NB4 (cell line): ENCODE measurements at regions not wholly inside any gene's neighbourhood (a gene's known extent, or its start where the extent isn't known, plus 50 kb on each side); places are given as distances from the start of the nearest gene placed in this dataset.

Source experiments
- DNase-seq: peaks from one replicate; pipeline ENCODE4 v3.0.0; 2010; ENCODE audit warnings: low read depth
- H3K4me3 ChIP-seq: one replicate; pipeline ENCODE4 v1.5.1; 2011; ENCODE audit warnings: mild to moderate bottlenecking, low read depth, low read length, moderate library complexity
- CTCF ChIP-seq: IDR thresholded peaks from one replicate; pipeline ENCODE4 v1.5.1; 2012; ENCODE audit warnings: low read depth, low read length
- MAX ChIP-seq: IDR thresholded peaks from 2 replicates; pipeline ENCODE4 v1.6.1; 2011; ENCODE audit warnings: low read depth, low read length
- MYC ChIP-seq: IDR thresholded peaks from 2 replicates; pipeline ENCODE4 v1.6.1; 2011; ENCODE audit warnings: low read depth, low read length
- POLR2A ChIP-seq: IDR thresholded peaks from 2 replicates; pipeline ENCODE4 v1.6.1; 2011; ENCODE audit warnings: mild to moderate bottlenecking; ENCODE audit not compliant: insufficient read length; ENCODE audit errors: extremely low read depth

- no peak for DNase-seq
- no peak for TF ChIP-seq MYC
- no peak for TF ChIP-seq POLR2A
- TF ChIP-seq MAX: no peak
- no peak for TF ChIP-seq CTCF
- H3K4me3 ChIP-seq: no peak overlapping the region
Observed at GRCh38 chr6:103079867-103080266, 1686.4 kb downstream of the GRIK2 start.

DNA sequence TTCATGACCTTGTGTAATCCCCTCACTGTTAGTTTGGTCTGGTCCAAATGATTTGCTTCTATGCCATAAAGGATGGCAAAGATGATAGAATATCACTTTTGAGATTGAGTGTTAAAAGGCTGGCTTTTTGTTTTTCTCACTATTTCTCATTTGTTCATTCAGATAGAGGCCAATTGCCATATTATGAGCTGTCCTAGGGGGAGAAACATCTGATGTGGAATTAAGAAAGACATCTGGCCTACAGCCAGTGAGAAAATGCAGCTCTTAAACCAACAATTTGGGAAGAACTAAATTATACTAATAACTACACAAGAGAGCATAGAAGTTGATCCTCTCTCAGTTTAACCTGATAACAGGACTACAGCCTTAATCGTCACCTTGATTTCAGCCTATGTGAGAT, 1668.6 kb downstream of the GRIK2 start:
- TF ChIP-seq MAX (no peak), POLR2A (no peak), MYC (no peak), CTCF (no peak)
- H3K4me3 ChIP-seq: no peak overlapping the region
- DNase-seq: no peak

GRCh38 chr6:103047567-103047966, 1654.1 kb downstream of the GRIK2 start:
- TF ChIP-seq MAX (no peak), MYC (no peak), POLR2A (no peak), CTCF (no peak)
- no peak for DNase-seq
- H3K4me3 ChIP-seq: no peak overlapping the region

GRCh38 chr6:103042336-103042735, 1648.8 kb downstream of the GRIK2 start:
- H3K4me3 ChIP-seq: no peak overlapping the region
- DNase-seq: no peak
- no peak for TF ChIP-seq MAX
- TF ChIP-seq POLR2A: no peak
- no peak for TF ChIP-seq MYC

GRCh38 chr6:103036846-103037245, 1643.3 kb downstream of the GRIK2 start:
- DNase-seq: no peak
- no peak for TF ChIP-seq CTCF
- TF ChIP-seq MAX: no peak
- no peak for TF ChIP-seq POLR2A
- no peak overlapping the region for H3K4me3 ChIP-seq

- no peak overlapping the region for H3K4me3 ChIP-seq
- TF ChIP-seq MAX (no peak), CTCF (no peak), MYC (no peak), POLR2A (no peak)
- no peak for DNase-seq
Observed at GRCh38 chr6:103027271-103027931, 1633.9 kb downstream of the GRIK2 start.
